Osteoblast (primary cell): ENCODE measurements at regions not wholly inside any gene's neighbourhood (a gene's known extent, or its start where the extent isn't known, plus 50 kb on each side); places are given as distances from the start of the nearest gene placed in this dataset.

Experiments
- DNase-seq: peaks from one replicate; pipeline ENCODE4 v3.0.0; 2011; ENCODE audit warnings: low spot score, mixed read lengths; ENCODE audit not compliant: insufficient read length; ENCODE audit errors: missing footprints
- H2AFZ ChIP-seq: 2 replicates; pipeline ENCODE4 v1.6.0; 2011; ENCODE audit warnings: mild to moderate bottlenecking, low read length
- H3K27ac ChIP-seq: 2 replicates; pipeline ENCODE4 v1.5.1; 2011; ENCODE audit warnings: mild to moderate bottlenecking, low read depth, low read length, moderate library complexity
- H3K27me3 ChIP-seq: 2 replicates; pipeline ENCODE4 v1.6.0; 2012; ENCODE audit warnings: mild to moderate bottlenecking, control low read depth, inconsistent platforms, low read length, moderate library complexity; ENCODE audit not compliant: insufficient read depth
- H3K36me3 ChIP-seq: 2 replicates; pipeline ENCODE4 v1.5.1; 2011; ENCODE audit warnings: mild to moderate bottlenecking, low read length, control low read depth, moderate library complexity; ENCODE audit not compliant: insufficient read depth
- H3K4me1 ChIP-seq: 2 replicates; pipeline ENCODE4 v1.5.1; 2011; ENCODE audit warnings: mild to moderate bottlenecking, low read length, control low read depth, moderate library complexity; ENCODE audit not compliant: insufficient read depth
- H3K4me2 ChIP-seq: 2 replicates; pipeline ENCODE4 v1.6.0; 2011; ENCODE audit warnings: mild to moderate bottlenecking, low read length; ENCODE audit not compliant: insufficient read depth
- H3K4me3 ChIP-seq: fragments of 200-600 bp; sonication (generic); 3 replicates; pipeline ENCODE4 v1.5.1; 2012; ENCODE audit warnings: mild to moderate bottlenecking, low read length, inconsistent platforms; ENCODE audit not compliant: insufficient read depth
- H3K79me2 ChIP-seq: 2 replicates; pipeline ENCODE4 v1.6.0; 2012; ENCODE audit warnings: mild to moderate bottlenecking, low read length, control low read depth, inconsistent platforms; ENCODE audit not compliant: insufficient read depth
- H3K9me3 ChIP-seq: 2 replicates; pipeline ENCODE4 v1.5.1; 2011; ENCODE audit warnings: low read depth, low read length, control low read depth
- H4K20me1 ChIP-seq: 2 replicates; pipeline ENCODE4 v1.6.0; 2012; ENCODE audit warnings: mild to moderate bottlenecking, low read length, control low read depth; ENCODE audit not compliant: insufficient read depth
- CTCF ChIP-seq: IDR thresholded peaks from 2 replicates; pipeline ENCODE4 v1.5.1; 2011; ENCODE audit warnings: mild to moderate bottlenecking, low read depth, low read length, moderate library complexity; ENCODE audit errors: extremely low read depth

GRCh38 chr12:94055528-94055927 is 92.8 kb upstream of the PLXNC1 start:
- Histone ChIP-seq H3K79me2 (no peaks in the 10 kb centered on the region), H3K27me3 (no peaks in the 10 kb centered on the region), H2AFZ (no peak overlapping the region), H3K4me2 (no peak overlapping the region), H3K4me1 (peaks cover 9% of the 10 kb centered on the region), H3K36me3 (no peaks in the 10 kb centered on the region), H3K27ac (no peak overlapping the region), H3K4me3 (no peak overlapping the region), H4K20me1 (no peaks in the 10 kb centered on the region), H3K9me3 (no peaks in the 10 kb centered on the region)
- no peak for TF ChIP-seq CTCF
- DNase-seq, result no peak

- Histone ChIP-seq H3K4me3 (no peak overlapping the region), H3K27me3 (no peaks in the 10 kb centered on the region), H2AFZ (no peak overlapping the region), H3K36me3 (no peaks in the 10 kb centered on the region), H3K4me2 (no peak overlapping the region), H3K4me1 (peaks cover 9% of the 10 kb centered on the region), H3K9me3 (no peaks in the 10 kb centered on the region), H3K79me2 (no peaks in the 10 kb centered on the region), H4K20me1 (no peaks in the 10 kb centered on the region), H3K27ac (no peak overlapping the region)
- no peak for DNase-seq
- TF ChIP-seq CTCF, result no peak
These were observed 91.8 kb upstream of the PLXNC1 start for GRCh38 chr12:94056419-94057158.

- no peak overlapping the region for H3K27ac ChIP-seq
- DNase-seq, result no peak
- peak overlapping the region; percentile 17 for H2AFZ ChIP-seq
- no peaks in the 10 kb centered on the region for H3K27me3 ChIP-seq
- no peaks in the 10 kb centered on the region for H3K36me3 ChIP-seq
- H3K79me2 ChIP-seq, result no peaks in the 10 kb centered on the region
- no peaks in the 10 kb centered on the region for H4K20me1 ChIP-seq
- no peaks in the 10 kb centered on the region for H3K9me3 ChIP-seq
- no peak for TF ChIP-seq CTCF
- no peak overlapping the region for H3K4me2 ChIP-seq
- no peak overlapping the region for H3K4me3 ChIP-seq
- H3K4me1 ChIP-seq, result peaks cover 9% of the 10 kb centered on the region
These were observed 90.9 kb upstream of the PLXNC1 start for GRCh38 chr12:94057262-94058151.
